ENCODE measurements at regions not wholly inside any gene's neighbourhood (a gene's known extent, or its start where the extent isn't known, plus 50 kb on each side); places are given as distances from the start of the nearest gene placed in this dataset.

DNA sequence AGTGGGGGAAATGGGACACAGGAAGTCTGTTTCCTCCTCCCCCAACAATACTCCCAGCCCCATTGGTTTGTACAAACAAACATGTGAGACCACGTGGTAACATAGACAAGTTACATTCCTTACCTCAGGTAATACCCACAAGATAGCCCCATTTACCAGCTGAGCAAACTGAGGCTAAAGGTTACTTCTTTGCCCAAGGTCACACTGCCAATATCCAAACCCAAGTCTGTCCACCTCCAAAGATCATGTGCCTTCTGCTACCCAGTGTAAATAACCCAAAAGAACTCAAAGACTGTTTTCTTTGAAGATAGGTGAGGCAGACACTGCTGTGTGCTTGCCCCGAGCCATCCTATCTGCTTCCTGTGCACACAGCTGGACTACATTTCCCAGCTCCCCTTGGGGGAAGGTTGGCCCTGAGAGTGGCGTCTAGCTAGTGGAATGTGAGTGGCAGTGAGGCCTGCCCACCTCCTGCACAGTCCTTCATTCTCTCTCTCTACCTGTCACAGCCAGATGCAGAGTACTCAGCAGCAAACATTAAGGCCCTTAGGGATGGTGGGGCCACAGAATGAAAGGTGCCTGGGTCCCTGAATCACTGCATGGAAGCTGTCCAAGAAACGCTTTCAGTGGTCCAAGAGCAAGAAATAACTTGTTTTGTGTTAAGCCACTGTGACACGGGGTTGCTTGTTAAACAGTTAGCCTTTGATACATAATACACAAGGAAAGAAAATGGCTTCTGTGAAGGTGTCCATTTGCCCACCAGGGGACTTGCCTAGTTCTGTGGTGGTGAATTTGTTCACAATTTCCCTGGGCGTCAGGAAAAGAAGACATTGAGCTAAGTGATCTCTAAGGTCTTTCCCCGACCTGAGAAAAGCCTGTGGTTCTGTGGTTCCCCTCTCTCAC is 257.7 kb upstream of the NFE2L3 start:
- Histone ChIP-seq H3K27ac (ENCODE audit: low read depth, low read length, poor library complexity, severe bottlenecking) (peak overlapping the region; percentile 19), H3K79me2 (ENCODE audit: insufficient read depth, low read depth, low read length) (no peaks in the 10 kb centered on the region), H3K9me3 (ENCODE audit: low read length) (no peaks in the 10 kb centered on the region), H3K9me2 (ENCODE audit: insufficient read depth, low read length) (no peaks in the 10 kb centered on the region), H3K36me3 (ENCODE audit: insufficient read depth, low read length) (no peaks in the 10 kb centered on the region), H3K4me1 (ENCODE audit: insufficient read depth, low read length, poor library complexity, severe bottlenecking) (peaks cover 44% of the 10 kb centered on the region), H2AFZ (ENCODE audit: low read length) (peak overlapping the region; percentile 94), H3K4me2 (ENCODE audit: low read length) (peak overlapping the region; percentile 73), H3K4me3 (ENCODE audit: low read depth, low read length, poor library complexity, severe bottlenecking) (no peak overlapping the region), H4K20me1 (ENCODE audit: insufficient read depth, low read length) (no peaks in the 10 kb centered on the region)
- DNase-seq (ENCODE audit: low spot score) = peak; percentile 73
- CTCF ChIA-PET (ENCODE audit: unreplicated experiment) = interaction anchor here (0.5 to 1.7 kb wide), 4 partner anchors 73 to 1267 kb away, joined by 3 to 5 read pairs (median 4); no protein-coding TSS in a partner anchor
- intact Hi-C loops (cut with micrococcal nuclease; ENCODE audit: unreplicated experiment) = loop anchor here (2.0 to 10.0 kb wide), 5 partner anchors 57 to 1261 kb away; partner anchors contain the start of genes HOXA3 and HOXA7
- no TSS peak for BruUV-seq (replicated peaks)
- POLR2A ChIA-PET = interaction anchor here (0.8 to 2.2 kb wide), 8 partner anchors 13 to 504 kb away, joined by 3 to 6 read pairs (median 3); no protein-coding TSS in a partner anchor
- TF ChIP-seq, protein P1, sequence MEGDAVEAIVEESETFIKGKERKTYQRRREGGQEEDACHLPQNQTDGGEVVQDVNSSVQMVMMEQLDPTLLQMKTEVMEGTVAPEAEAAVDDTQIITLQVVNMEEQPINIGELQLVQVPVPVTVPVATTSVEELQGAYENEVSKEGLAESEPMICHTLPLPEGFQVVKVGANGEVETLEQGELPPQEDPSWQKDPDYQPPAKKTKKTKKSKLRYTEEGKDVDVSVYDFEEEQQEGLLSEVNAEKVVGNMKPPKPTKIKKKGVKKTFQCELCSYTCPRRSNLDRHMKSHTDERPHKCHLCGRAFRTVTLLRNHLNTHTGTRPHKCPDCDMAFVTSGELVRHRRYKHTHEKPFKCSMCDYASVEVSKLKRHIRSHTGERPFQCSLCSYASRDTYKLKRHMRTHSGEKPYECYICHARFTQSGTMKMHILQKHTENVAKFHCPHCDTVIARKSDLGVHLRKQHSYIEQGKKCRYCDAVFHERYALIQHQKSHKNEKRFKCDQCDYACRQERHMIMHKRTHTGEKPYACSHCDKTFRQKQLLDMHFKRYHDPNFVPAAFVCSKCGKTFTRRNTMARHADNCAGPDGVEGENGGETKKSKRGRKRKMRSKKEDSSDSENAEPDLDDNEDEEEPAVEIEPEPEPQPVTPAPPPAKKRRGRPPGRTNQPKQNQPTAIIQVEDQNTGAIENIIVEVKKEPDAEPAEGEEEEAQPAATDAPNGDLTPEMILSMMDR (conservative IDR thresholded peaks at IDR 0.05; ENCODE audit: low read length) = no peak
- no peak for TF ChIP-seq EZH2phosphoT487 (IDR thresholded peaks at IDR 0.05; ENCODE audit: borderline replicate concordance, low read depth, low read length)

DNA sequence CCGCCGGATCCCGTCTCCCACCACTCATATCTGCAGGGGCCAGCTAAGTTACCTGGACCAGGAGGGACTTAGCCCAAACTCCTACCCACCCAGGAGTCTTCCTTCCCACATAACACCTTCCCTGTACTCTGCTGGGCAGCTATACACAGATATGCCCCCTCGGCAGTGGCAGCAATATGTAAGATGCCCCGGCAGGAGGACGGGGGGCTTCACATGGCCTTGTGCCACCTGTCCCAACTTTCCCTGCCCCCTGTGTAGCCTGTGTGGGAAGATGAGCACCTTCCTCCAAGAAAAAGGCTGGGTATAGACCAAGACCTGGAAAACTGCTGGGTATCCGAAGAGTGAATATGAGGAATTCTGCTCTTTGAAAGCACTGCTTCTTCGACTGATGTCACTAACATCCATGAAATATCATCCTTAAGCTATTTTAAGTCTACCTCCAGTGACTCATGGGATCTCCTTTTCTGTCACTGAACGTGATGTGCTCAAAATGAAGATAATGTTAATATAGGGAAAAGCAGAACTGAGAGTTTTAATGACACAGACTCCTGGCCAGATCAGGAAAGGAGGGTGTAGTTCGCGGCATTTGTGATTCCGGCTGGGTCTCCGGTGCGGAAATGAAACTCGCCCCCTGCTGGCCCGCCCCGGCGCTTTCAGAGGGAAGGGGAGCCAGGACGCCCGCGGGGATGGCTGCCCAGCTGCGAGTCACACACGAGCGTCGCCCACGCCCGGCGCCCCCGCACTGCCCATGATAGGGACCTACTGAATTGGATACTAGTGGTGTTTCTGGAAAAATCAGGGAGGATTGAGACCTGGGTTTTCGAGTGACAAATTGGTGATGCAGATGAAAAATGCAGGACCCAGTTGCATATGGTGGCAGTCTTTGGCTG is 256.9 kb upstream of the NFE2L3 start:
- POLR2A ChIA-PET = interaction anchor here (0.8 to 2.2 kb wide), 7 partner anchors 10 to 503 kb away, joined by 3 to 5 read pairs (median 3); no protein-coding TSS in a partner anchor
- peaks cover 35% of the 10 kb centered on the region for H3K4me1 ChIP-seq (ENCODE audit: insufficient read depth, low read length, poor library complexity, severe bottlenecking)
- H3K79me2 ChIP-seq (ENCODE audit: insufficient read depth, low read depth, low read length) = no peaks in the 10 kb centered on the region
- no TSS peak for BruUV-seq (replicated peaks)
- peak overlapping the region; percentile 15 for H3K4me3 ChIP-seq (ENCODE audit: low read depth, low read length, poor library complexity, severe bottlenecking)
- no peaks in the 10 kb centered on the region for H3K36me3 ChIP-seq (ENCODE audit: insufficient read depth, low read length)
- TF ChIP-seq, protein P1 (conservative IDR thresholded peaks at IDR 0.05; ENCODE audit: low read length) = peak; percentile 81
- TF ChIP-seq EZH2phosphoT487 (IDR thresholded peaks at IDR 0.05; ENCODE audit: borderline replicate concordance, low read depth, low read length) = no peak
- no peaks in the 10 kb centered on the region for H3K9me2 ChIP-seq (ENCODE audit: insufficient read depth, low read length)
- peak overlapping the region; percentile 73 for H3K4me2 ChIP-seq (ENCODE audit: low read length)
- intact Hi-C loops (cut with micrococcal nuclease; ENCODE audit: unreplicated experiment) = loop anchor here (2.0 to 10.0 kb wide), 5 partner anchors 56 to 1260 kb away; partner anchors contain the start of genes HOXA3 and HOXA7
- CTCF ChIA-PET (ENCODE audit: unreplicated experiment) = interaction anchor here (1.1 to 1.7 kb wide), 3 partner anchors 72 to 1266 kb away, joined by 3 to 4 read pairs (median 4); no protein-coding TSS in a partner anchor
- H3K27ac ChIP-seq (ENCODE audit: low read depth, low read length, poor library complexity, severe bottlenecking) = peak overlapping the region; percentile 19
- H4K20me1 ChIP-seq (ENCODE audit: insufficient read depth, low read length) = no peaks in the 10 kb centered on the region
- peak; percentile 70 for DNase-seq (ENCODE audit: low spot score)
- H2AFZ ChIP-seq (ENCODE audit: low read length) = peak overlapping the region; percentile 94
- H3K9me3 ChIP-seq (ENCODE audit: low read length) = no peaks in the 10 kb centered on the region

All from OCI-LY7 (cell line).